Epithelial cell of esophagus (primary cell): ENCODE measurements at regions not wholly inside any gene's neighbourhood (a gene's known extent, or its start where the extent isn't known, plus 50 kb on each side); places are given as distances from the start of the nearest gene placed in this dataset.

Experiments used
- DNase-seq: peaks from one replicate; pipeline ENCODE4 v3.0.0; 2010; ENCODE audit warnings: low read depth
- H3K4me3 ChIP-seq: 2 replicates; pipeline ENCODE4 v1.5.1; 2011; ENCODE audit warnings: mild to moderate bottlenecking, low read length, control low read depth
- CTCF ChIP-seq: IDR thresholded peaks from 2 replicates; pipeline ENCODE4 v1.5.1; 2011; ENCODE audit warnings: low read depth, mild to moderate bottlenecking, low read length, control low read depth, inconsistent platforms; ENCODE audit not compliant: insufficient read depth; ENCODE audit errors: missing control alignments

DNA sequence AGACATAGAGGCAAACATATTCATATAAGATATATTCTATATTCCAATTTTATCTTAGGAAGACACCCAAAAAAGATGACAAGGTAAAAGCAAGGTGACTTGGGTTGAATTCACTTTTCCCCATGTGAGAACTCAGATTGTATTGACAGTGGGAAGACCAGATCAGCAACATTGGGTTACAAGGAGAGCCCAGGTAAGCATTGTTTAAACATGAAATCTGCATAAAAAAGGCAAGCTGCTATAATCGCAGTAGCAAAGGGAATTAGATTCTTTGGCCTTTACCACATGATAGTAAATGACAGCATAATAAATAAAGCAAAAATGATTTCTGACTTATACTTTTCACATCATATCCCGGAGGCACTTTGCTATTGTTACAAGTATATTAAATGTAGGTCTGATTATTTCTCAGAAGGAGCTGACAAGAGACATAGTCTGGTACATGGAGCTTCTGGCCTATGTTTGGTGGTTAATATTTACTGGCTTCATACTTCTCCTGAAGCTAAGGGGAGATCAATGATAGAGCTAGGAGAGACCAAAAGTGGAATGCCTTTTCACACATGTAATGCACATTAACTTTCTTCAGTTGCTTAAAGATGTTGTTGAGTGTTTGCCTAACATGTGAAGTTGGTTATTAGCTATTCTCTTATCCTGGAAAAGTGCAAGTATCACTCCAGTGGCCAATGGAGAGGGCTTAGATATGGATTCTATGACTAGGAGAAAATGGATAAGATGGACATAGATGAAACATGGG lies 53.1 kb upstream of the EEF1E1 start:
- no peak overlapping the region for H3K4me3 ChIP-seq
- no peak for TF ChIP-seq CTCF
- no peak for DNase-seq
